GM19035 (cell line): ENCODE measurements at regions not wholly inside any gene's neighbourhood (a gene's known extent, or its start where the extent isn't known, plus 50 kb on each side); places are given as distances from the start of the nearest gene placed in this dataset.

Source experiments
- ATAC-seq: cut with Tn5 transposase; IDR thresholded peaks from one replicate; pipeline ENCODE4 v1.9.1; 2021; ENCODE audit not compliant: unreplicated experiment

DNA sequence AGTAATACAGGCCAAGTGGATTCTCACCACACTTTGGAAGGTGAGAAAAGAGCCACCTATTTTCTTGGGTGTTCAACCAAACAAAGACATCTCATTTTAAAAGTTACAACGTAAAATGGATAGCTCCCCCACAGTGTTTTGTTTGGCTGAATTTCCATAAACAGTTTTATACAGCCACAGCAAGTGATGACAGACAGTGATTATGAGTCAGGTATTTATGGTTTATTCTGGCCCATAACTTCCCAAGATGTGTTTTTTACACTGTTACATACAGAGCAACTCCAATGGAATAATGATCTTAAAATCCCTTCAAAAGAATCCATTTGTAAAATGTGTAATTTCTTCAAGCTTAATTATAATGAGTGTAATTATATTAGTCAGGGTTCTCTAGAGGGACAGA is 421.3 kb downstream of the TLE1 start:
- no peak for ATAC-seq

DNA sequence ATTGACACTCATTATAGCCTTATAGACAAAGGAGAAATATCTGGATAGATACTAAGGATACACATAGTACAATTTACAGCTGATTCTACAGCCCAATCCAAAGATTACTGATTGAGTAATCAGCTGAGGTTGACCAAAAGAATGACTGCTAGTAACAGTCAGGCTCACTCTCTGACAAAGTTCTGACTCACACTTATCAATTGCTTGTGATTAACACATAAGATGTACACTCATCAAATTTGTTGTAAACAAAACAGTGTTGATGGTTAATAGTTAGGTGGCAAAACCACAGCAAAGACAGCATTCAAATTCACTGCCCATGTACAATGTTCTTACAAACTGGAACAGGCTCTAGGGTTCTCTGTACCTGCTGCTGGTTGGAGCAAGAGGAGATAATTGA is 422.7 kb downstream of the TLE1 start:
- no peak for ATAC-seq

GRCh38 chr9:81266086-81266485 is 423.3 kb downstream of the TLE1 start:
- ATAC-seq = no peak

GRCh38 chr9:81264516-81264915 is 424.8 kb downstream of the TLE1 start:
- ATAC-seq = no peak

DNA sequence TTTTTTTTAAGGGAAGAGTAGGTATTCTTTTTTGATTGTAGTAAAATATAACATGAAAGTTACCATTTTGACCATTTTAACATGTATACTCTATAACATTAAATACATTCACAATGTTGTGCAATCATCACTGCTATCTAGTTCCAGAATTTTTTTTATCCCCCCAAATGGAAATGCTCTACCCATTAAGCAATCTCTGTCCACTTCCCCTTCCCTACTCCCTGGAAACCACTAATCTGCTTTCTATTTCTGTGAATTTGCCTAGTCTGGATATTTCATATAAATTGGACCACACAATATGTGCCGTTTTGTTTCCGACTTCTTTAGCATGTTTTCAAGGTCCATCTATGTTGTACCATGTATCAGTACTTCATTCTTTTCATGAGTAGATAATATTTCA is 429.5 kb downstream of the TLE1 start:
- no peak for ATAC-seq

GRCh38 chr9:81256368-81256767 is 433.0 kb downstream of the TLE1 start:
- ATAC-seq = no peak

DNA sequence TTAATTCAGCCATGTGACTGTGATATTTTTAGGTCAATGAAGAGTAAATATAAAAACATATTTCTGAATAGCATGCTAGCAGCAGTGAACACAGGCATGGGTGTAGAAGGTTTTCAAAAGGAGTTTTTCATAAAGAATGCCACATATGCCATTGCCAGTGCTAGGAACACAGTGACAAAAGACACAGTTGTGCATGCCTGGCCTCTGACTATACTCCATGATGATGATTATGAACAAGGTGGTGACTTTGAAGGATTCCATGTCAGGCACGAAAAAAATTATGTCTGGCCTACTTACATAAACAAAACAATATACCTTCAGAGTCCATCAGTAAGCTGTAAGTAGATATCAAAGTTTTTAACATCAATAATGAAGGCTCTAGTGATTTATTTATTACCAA is 438.7 kb downstream of the TLE1 start:
- no peak for ATAC-seq

DNA sequence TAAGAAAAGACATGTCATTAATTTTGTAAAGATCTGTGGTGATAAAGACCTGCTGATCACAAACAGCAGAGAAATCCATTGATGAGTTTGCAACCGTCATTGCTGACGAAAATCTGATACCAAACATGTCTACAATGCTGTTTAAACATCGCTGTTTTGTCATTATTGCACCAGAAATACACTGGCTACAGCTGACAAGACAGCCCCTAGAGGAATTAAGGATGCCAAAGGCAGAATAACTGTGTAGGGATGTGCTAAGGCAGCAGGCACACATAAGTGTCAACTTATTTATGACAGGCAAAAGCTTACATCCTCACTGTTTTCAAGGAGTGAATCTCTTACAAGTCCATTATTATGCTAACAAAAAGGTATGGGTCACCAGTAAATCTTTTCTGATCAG is 439.3 kb downstream of the TLE1 start:
- no peak for ATAC-seq

GRCh38 chr9:81245254-81245956 is 443.9 kb downstream of the TLE1 start:
- no peak for ATAC-seq

DNA sequence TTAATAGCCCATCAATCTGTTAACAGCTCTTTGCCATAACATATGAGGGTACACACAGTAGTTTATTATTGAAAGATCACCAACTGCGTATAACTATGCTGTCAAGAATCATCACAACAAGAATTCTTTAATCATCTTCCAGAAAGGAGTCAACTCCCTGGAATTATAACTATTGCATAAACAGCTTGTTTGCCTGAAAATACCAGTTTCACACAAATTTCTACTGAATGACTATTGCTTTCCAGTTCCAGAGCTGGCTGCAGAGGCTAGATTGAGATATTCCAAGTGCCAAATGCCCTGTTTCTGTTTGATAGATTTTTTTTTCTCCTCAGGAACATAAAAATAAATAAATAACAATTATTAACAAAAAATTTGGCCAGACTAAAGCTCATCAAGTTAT is 444.7 kb downstream of the TLE1 start:
- ATAC-seq = no peak

GRCh38 chr9:81242866-81243265 is 446.5 kb downstream of the TLE1 start:
- no peak for ATAC-seq

DNA sequence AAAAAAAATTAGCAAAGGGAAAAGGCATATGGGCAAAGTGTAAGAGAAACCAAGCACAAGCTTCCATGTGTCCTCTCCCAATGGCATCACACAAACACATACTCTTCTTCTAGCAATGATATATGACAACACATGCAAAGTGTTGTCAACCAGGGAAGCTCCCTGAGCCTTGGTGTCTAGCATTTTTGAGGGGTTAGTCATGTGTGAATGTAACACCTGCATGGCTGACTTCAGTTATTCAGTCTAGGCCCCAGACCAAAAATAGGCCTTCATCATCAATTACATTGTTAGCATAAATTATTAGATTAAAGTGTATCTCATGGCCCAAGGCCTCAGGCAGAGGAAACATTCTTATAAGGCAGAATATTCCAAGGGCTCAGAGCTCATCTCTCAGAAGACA is 450.0 kb downstream of the TLE1 start:
- ATAC-seq = no peak

- no peak for ATAC-seq
Observed at GRCh38 chr9:81237565-81238231, 451.6 kb downstream of the TLE1 start.

DNA sequence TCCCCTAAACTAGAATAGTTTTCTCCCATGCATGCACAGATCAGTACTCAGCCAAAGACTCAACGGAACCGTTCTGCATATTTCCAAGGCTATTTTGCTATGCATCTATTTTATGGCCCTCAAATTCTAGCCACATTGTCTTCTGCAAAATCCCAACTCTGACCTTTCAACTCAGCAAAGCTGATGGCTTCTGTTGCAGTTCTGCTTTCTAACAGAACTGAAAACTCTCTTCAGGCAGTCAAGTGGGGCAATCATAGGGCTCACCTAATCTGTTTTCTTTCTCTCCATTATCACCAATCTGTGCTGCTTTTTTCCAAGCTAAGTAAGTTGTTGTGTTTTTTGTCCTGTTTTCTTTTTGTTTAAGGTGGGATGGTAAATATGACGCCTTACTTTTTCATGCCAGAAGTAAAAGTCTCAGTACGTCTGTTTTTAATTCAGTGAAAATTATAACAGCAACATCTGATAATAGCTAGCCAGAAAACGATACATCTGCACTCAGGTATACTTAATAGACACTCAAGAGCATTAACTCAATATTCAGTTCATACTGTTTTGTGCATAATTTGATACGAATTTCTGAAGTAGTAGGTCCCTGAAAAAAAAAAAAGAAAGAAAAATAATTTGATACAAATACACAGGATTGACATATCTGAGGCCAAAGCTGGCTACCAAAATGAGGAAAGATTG is 454.3 kb downstream of the TLE1 start:
- ATAC-seq = no peak

DNA sequence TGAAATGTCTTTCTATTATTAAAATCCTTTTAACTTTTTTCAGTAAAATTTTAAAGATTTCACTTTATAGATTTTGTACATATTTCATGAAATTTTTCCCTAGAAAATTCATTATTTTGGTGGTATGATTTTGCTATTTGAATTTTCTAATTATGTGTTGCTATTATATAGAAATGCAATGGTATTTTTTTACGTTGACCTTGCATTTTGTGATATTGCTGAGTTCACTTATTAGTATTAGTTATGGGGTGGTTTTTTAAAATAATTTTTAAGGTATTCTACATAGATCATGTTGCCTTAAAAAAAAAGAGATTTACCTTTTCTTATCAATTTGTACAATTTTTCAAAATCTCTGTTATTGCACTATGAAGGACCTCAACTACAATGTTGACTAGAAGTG is 458.3 kb downstream of the TLE1 start:
- no peak for ATAC-seq

GRCh38 chr9:81227507-81228245 is 461.7 kb downstream of the TLE1 start:
- no peak for ATAC-seq

DNA sequence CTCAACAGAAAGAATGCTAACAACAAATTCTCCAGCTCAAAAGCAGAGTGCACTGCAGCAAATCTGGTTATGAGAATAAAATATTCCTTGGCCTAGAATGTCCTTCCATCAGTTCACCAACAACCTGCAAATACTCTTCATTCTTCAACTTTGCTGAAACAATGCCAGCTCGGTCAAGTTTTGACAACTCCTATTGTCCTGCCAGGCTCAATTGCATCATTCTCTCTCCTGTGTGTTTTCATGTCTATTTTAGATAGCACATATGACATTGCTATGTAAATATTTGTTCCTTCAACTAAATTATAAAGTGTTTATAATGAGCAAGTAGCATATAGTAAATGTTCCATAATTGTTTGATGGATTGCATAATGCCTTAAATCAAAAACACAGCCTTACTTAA is 463.8 kb downstream of the TLE1 start:
- ATAC-seq = no peak

DNA sequence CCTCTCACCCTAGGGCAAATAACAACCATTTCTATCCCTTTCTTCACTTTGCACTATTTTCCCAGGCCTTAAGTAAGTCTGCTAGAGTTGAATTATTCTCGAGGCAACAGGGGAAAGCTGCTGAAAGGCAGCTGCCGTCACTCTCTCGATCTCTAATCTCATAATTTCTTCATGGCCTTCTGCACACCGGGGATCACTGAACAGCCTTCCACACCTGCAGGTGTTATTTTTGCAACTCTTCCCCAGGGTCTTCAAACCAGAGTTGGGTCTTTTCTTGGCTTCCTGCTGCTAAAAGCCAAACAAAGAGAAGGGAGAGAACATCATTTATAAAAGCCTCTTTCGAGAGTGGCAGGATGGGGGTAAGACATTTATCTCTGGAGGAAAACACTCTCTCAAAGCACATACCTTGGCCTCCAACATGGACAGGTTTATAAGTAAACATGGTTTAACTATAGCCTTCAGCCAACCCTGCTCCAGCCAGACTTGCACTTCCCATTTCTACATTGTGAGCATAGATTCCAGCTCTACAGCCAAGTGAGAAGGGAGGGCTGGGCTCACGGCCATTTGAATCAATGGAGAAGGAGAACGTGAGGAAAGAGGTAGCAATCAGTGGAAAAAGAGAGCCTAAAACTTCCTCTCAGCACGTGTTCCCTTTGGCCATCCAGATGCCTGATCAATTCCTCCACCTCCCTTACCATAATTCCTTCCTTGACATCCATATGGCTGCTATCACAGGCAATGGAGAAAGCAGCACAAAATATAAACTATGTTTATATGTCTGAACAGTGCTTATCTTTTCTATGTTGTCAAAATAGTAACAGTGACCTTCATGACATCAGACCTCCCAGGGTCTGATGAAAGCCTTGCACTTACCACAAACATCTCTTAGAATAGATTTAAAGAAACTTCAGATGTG is 464.9 kb downstream of the TLE1 start:
- ATAC-seq = no peak

GRCh38 chr9:81214975-81215374 is 474.4 kb downstream of the TLE1 start:
- no peak for ATAC-seq

- ATAC-seq = no peak
Observed at GRCh38 chr9:81213456-81213855, 475.9 kb downstream of the TLE1 start.

- ATAC-seq = no peak
Observed at GRCh38 chr9:81211741-81212140, 477.6 kb downstream of the TLE1 start.
